NCI-H146 (cell line): ENCODE measurements at regions not wholly inside any gene's neighbourhood (a gene's known extent, or its start where the extent isn't known, plus 50 kb on each side); places are given as distances from the start of the nearest gene placed in this dataset.

Experiments used
- DNase-seq: peaks from one replicate; lab custom pipeline; 2025; lab: John Stamatoyannopoulos, UW

DNA sequence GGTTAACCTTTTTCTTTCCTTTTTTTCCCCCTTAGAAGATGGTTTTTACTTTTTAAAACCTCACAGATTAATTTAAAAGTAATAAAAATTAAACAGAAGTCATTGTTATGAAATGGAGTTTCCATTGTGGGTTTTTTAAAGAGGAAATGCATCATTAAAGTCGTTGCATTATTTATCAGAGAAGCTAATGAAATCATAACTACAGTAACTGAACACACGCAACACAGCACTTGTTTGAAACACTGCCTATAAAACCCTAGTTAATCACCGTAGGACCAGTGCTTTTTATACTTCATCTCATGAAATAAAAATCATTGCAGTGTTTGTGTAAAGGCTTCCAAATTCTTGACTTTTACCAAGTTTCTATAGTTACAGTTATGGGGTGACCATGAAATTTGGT, 82.4 kb upstream of the NTRK2 start:
- DNase-seq, result no peak

DNA sequence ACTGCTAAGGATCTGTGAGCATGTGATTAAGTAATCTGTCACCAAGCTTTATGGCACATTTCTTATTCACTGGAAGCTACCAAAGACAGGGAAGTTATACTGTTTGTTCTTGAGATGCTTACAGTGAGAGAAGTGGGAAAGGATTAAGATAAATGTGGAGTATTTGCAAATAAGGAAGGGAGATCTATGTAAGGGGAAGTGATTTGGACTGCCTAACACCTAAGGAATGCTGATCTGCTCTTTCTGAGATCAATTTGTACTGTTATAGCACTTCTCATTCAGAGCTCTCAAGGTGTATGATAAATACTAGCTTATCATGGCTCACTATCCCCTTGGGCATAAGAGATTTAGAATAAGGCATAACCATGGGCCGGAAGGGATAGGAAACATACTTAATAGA, 80.0 kb upstream of the NTRK2 start:
- no peak for DNase-seq

DNA sequence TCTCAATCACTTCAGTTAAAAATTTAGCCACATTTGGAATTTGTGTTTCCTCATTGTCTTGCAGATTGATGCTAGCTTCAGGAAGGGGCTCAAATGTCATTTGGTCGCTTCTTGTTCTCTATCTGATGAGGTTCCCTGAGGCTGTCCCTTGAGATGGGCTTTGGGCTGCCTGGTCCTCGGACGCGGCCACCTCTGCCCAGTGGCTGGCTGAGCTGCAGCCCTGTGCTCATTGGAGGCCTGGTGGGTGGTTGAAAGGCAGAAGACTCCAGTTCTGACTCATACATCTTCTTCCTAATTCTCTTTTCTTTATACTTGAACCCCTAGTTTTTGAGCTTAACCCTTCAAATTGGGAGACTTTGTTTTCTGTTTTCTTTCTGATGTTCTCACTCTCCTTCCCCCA, 78.8 kb upstream of the NTRK2 start:
- no peak for DNase-seq

- DNase-seq, result no peak
Measured at GRCh38 chr9:84592918-84593317, 76.6 kb upstream of the NTRK2 start.

DNA sequence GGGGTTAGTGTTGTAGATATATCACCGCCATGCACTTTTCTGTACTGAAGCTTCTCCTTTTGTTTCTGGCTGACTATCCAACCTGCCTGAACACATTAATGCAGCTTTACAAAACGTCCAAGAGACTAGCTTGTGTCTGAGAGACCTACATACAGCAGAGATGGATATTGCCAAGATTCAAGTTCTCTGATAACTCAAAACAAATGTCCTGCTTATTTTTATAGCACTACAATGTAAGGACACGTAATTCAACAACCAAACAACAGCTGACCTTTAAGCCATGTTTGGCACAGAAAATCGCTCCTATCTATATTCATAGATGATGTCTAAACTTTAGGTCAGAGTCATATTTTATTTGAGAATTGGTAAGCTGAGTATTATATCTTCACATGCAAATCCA, 76.2 kb upstream of the NTRK2 start:
- DNase-seq, result no peak

- DNase-seq, result no peak
Measured at GRCh38 chr9:84597131-84597530, 72.4 kb upstream of the NTRK2 start.

GRCh38 chr9:84598921-84599636, 70.5 kb upstream of the NTRK2 start:
- no peak for DNase-seq

- no peak for DNase-seq
Measured at GRCh38 chr9:84600739-84601138, 68.8 kb upstream of the NTRK2 start.

DNA sequence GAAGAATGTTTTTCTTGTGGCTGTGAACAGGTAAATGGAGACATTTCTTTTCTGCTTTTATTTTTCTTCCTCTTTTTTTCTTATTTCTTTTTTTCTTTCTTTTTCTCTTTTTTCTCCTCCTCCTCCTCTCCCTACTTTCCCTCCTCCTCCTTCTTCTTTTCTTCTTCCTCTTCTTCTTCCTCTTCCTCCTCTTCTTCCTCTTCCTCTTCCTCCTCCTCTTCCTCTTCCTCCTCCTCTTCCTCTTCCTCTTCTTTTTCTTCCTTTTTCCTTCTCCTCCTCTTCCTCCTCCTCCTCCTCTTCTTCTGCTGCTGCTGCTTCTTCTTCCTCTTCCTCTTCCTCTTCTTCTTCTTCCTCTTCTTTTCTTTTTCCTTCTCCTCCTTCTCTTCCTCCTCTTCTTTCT, 65.3 kb upstream of the NTRK2 start:
- DNase-seq, result no peak

GRCh38 chr9:84609779-84610178, 59.8 kb upstream of the NTRK2 start:
- no peak for DNase-seq

DNA sequence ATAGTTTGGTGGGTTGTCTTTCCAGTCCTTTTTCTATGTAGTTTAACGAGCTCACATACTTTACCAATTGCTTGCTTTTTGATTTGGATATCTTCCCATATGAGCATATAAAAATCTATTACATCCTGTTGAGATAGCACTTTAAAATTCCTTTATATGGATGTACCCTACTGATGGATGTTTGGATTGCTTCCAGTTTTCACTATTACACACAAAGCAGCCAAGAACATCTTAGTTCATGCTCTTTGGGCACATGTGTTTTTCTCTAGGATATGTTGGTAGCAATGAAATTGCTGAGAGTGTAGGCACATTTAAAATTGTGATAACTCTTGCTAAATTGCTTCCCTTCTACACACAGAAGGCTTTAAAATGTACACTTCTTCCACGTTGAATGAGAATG, 56.1 kb upstream of the NTRK2 start:
- DNase-seq, result no peak

- DNase-seq, result no peak
Measured at GRCh38 chr9:84615544-84615943, 54.0 kb upstream of the NTRK2 start.

DNA sequence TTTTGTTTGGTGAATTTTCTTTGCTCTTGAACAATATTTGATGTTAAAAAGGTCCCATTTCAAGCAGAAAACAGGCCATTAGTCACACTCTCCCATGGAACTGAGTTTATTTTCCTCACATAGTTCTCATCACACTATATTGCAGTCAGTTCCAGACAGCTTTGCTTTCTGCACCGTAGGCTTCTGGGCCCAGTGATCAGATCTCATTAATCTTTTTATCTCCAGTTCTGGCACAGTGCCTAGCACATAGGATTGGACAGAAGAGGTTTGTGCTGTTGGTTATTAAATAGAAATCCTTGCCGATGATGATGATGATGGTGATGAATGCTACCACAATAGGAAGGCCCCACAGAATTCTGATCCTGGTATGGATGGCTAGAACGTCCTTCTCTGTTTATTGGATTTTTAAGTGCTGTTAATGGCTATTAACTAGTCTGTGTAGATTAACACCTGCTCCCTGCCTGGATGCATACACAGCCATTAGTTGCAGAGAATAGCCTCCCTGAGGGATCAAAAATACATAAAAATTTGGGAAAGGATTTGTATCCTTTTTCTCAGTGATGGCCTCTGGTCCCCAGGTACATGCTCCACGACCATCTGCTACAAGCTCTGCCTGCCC, 52.0 kb upstream of the NTRK2 start:
- DNase-seq, result no peak
